CD4-positive, CD25-positive, alpha-beta regulatory T cell (primary cell): ENCODE measurements at regions not wholly inside any gene's neighbourhood (a gene's known extent, or its start where the extent isn't known, plus 50 kb on each side); places are given as distances from the start of the nearest gene placed in this dataset.
A peak's percentile ranks its signal among the peaks of the same experiment; 100 is the strongest.
"Not testable (repeated sequence)": the region's sequence is repeated elsewhere in the genome, so short reads cannot be mapped to it uniquely, and the experiment has no call there.

ENCODE experiments used
- ATAC-seq, 2 donors: fragments of 150-1000 bp; cut with Tn5 transposase; one replicate each; pipeline ENCODE4 v1.10.0; 2021; ENCODE audit warnings: low read depth in 2 of 2, moderate number of reproducible peaks in 2 of 2, moderate library complexity in 1 of 2
- DNase-seq, 3 donors: peaks; one replicate each; pipeline versions ENCODE4 v3.0.0 to v3.0.0-alpha.2; 2012 to 2022; ENCODE audit warnings: mixed read lengths in 1 of 3
- H3K27ac ChIP-seq: one replicate; pipeline ENCODE4 v1.7.0; 2013; ENCODE audit warnings: mild to moderate bottlenecking, low read length; ENCODE audit not compliant: insufficient read depth, poor library complexity, severe bottlenecking
- H3K27me3 ChIP-seq: one replicate; pipeline ENCODE4 v1.7.0; 2013; ENCODE audit warnings: low read length; ENCODE audit not compliant: control insufficient read depth, insufficient read depth
- H3K36me3 ChIP-seq: one replicate; pipeline ENCODE4 v1.7.0; 2013; ENCODE audit warnings: mild to moderate bottlenecking, low read length, moderate library complexity; ENCODE audit not compliant: control insufficient read depth, insufficient read depth
- H3K4me1 ChIP-seq: 2 replicates; pipeline ENCODE4 v1.7.0; 2013; ENCODE audit warnings: mild to moderate bottlenecking, low read length; ENCODE audit not compliant: insufficient read depth, control insufficient read depth, poor library complexity, severe bottlenecking
- H3K4me3 ChIP-seq: one replicate; pipeline ENCODE4 v1.7.0; 2013; ENCODE audit warnings: low read depth, mild to moderate bottlenecking, low read length, moderate library complexity
- H3K9me3 ChIP-seq, 2 experiments: 1 replicate in 1 of 2; 2 replicates in 1 of 2; pipeline ENCODE4 v1.7.0; 2013; ENCODE audit warnings: low read length in 2 of 2, mild to moderate bottlenecking in 1 of 2, moderate library complexity in 1 of 2; ENCODE audit not compliant: control insufficient read depth in 2 of 2
- H3K27ac Mint-ChIP-seq, 3 donors: one replicate each; pipeline ENCODE4 v1.8.0; 2020 to 2022; ENCODE audit warnings: mild to moderate bottlenecking in 3 of 3, mixed read lengths in 3 of 3, moderate library complexity in 2 of 3
- H3K27me3 Mint-ChIP-seq: one replicate; pipeline ENCODE4 v1.8.0; 2022; ENCODE audit warnings: mild to moderate bottlenecking, mixed read lengths
- H3K36me3 Mint-ChIP-seq: one replicate; pipeline ENCODE4 v1.8.0; 2020; ENCODE audit warnings: mixed read lengths
- H3K4me1 Mint-ChIP-seq, 4 donors: one replicate each; pipeline ENCODE4 v1.8.0; 2020 to 2022; ENCODE audit warnings: mixed read lengths in 4 of 4, mild to moderate bottlenecking in 1 of 4
- H3K4me3 Mint-ChIP-seq, 4 donors: one replicate each; pipeline ENCODE4 v1.8.0; 2020 to 2022; ENCODE audit warnings: mild to moderate bottlenecking in 4 of 4, mixed read lengths in 4 of 4, moderate library complexity in 3 of 4
- H3K9me3 Mint-ChIP-seq, 7 donors: one replicate each; pipeline ENCODE4 v1.8.0; 2020 to 2022; ENCODE audit warnings: mixed read lengths in 7 of 7, mild to moderate bottlenecking in 3 of 7, moderate library complexity in 2 of 7

DNA sequence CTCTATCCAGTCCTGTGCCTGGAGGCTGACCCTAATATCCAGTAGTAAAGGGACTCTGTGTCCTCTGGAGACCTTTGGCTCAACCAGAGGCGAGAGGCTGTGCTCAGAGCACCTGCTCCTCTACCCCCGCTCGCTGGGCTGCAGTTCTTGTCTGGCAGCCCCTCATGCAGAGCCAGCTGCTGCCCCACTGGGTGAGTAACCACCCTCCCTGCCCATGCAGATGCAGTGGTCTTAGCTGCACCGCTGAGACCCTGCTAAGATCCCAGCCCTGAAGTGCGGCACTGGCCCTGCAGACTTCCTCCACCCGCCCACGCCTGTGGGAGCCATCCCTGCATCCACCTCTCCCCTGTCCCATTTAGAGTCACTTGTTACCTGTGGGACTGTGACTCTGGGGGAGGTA, 347.5 kb upstream of the SFSWAP start:
- Mint-ChIP-seq H3K27ac (no peak overlapping the region), H3K4me1 (no peaks in the 10 kb centered on the region), H3K27me3 (no peaks in the 10 kb centered on the region), H3K4me3 (no peak overlapping the region), H3K36me3 (no peaks in the 10 kb centered on the region), H3K9me3 (peaks cover 0 to 2% (median 0%) of the 10 kb centered on the region in 7 donors)
- DNase-seq (no peak), ATAC-seq (no peak)
- Histone ChIP-seq H3K27ac (no peak overlapping the region), H3K4me3 (no peak overlapping the region), H3K4me1 (no peaks in the 10 kb centered on the region), H3K27me3 (no peaks in the 10 kb centered on the region), H3K9me3 (no peaks in the 10 kb centered on the region), H3K36me3 (no peaks in the 10 kb centered on the region)

DNA sequence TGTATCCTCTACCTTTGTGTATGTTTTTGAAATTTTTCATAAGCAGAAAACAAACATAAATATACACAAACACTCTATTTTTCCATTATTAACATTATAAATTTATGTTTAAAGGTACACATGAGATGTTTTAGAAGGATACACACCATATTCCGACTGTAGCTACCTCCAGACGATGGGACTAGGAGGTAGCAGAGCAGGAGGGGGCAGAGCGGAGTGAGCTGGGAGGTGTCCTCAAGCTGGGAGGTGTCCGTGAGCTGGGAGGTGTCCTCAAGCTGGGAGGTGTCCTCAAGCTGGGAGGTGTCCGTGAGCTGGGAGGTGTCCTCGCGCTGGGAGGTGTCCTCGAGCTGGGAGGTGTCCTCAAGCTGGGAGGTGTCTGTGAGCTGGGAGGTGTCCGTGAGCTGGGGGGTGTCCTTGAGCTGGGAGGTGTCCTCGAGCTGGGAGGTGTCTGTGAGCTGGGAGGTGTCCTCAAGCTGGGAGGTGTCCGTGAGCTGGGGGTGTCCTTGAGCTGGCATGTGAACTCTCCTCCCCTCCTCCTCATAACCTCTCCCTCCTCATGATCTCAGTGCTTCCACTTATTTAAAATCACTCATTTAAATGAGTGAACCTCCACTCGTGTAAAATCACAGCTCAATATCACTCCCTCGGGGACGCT, 346.9 kb upstream of the SFSWAP start:
- Mint-ChIP-seq H3K9me3 (peaks cover 0 to 2% (median 0%) of the 10 kb centered on the region in 7 donors), H3K4me3 (peak overlapping the region in 1 of 4 donors; percentile 23)
- ATAC-seq = no peak

DNA sequence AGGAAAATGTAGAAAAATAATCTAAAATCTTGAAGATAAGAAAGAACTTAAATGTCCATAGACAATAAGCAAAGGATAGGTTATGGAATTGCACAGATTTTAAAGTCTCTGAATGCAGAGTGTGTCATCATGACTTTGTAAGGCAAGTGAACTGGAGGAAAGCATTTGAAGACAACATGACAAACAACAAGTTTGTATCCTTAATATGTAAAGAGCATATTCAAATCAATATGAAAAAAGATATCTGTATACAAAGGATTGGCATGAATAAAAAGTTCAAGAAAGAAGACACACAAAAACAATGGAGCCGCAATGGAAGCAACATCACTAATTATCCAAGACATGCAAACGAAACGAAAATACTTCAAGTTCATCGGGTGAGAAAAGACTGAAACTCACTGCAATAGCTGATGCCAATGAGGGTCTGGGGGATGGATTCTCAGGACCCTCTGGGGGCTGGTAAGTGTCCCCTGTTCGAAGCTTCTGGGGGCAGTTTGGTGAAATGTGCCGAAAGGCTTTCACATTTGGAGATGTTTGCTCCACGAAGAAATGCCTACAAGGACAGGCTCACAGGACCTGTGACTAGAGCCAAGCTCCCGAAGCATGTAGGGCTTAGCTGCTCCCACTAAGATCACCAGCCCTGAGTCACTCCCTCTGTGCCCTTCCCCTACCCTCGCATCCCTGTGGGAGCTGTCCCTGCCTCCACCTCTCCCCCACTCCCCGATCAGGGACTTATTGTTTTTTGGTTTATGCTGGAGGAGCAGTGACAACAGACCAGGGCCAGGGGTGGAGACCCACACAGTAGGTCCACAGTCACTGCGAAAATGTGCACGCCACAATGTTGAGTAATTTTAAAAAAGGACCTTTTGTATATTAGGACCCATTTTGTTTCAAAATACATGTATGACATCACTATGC, 345.7 kb upstream of the SFSWAP start:
- peaks cover 0 to 2% (median 0%) of the 10 kb centered on the region in 7 donors for H3K9me3 Mint-ChIP-seq
- DNase-seq (no peak), ATAC-seq (no peak)
- Histone ChIP-seq H3K4me3 (no peak overlapping the region), H3K9me3 (no peaks in the 10 kb centered on the region), H3K36me3 (no peaks in the 10 kb centered on the region), H3K27me3 (no peaks in the 10 kb centered on the region), H3K4me1 (no peaks in the 10 kb centered on the region), H3K27ac (no peak overlapping the region)
- H3K27ac Mint-ChIP-seq = no peak overlapping the region
- H3K4me1 Mint-ChIP-seq = no peaks in the 10 kb centered on the region
- no peaks in the 10 kb centered on the region for H3K27me3 Mint-ChIP-seq
- no peaks in the 10 kb centered on the region for H3K36me3 Mint-ChIP-seq
- H3K4me3 Mint-ChIP-seq = no peak overlapping the region

More for the DNA sequence above, 346.9 kb upstream of the SFSWAP start:
- no peaks in the 10 kb centered on the region for H3K4me1 ChIP-seq
- H3K4me3 ChIP-seq = no peak overlapping the region
- Mint-ChIP-seq H3K27ac (no peak overlapping the region), H3K36me3 (no peaks in the 10 kb centered on the region), H3K27me3 (no peaks in the 10 kb centered on the region), H3K4me1 (no peaks in the 10 kb centered on the region)
- H3K9me3 ChIP-seq = no peaks in the 10 kb centered on the region
- no peak for DNase-seq
- H3K36me3 ChIP-seq = no peaks in the 10 kb centered on the region
- H3K27me3 ChIP-seq = no peaks in the 10 kb centered on the region
- no peak overlapping the region for H3K27ac ChIP-seq

DNA sequence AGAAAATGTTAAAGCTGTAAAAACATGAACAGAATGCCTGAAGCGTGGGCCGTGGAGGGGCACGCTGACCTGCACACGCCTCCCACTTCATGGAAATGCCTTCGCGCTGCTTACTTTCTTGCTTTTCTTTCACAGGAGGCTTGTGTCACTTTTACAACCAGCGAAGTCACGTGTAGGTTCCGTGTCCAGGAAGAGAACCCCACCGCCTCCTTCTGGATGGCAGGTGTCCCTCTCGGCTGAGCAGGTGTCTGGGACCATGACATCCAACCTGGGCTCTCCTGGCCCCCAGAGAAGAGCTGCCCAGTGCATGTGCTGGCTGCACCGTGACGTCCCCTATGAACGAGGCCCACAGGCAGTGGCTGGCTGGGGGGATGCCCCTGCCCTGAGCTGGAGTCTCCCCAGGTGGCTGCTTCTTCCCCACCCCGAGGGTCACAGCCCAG, 345.0 kb upstream of the SFSWAP start:
- no peaks in the 10 kb centered on the region for H3K4me1 Mint-ChIP-seq
- Histone ChIP-seq H3K36me3 (no peaks in the 10 kb centered on the region), H3K4me1 (no peaks in the 10 kb centered on the region), H3K27me3 (no peaks in the 10 kb centered on the region), H3K27ac (no peak overlapping the region), H3K4me3 (no peak overlapping the region), H3K9me3 (no peaks in the 10 kb centered on the region)
- ATAC-seq = no peak
- H3K9me3 Mint-ChIP-seq = peaks cover 0 to 2% (median 0%) of the 10 kb centered on the region in 7 donors
- H3K27me3 Mint-ChIP-seq = no peaks in the 10 kb centered on the region
- peak overlapping the region in 1 of 4 donors; percentile 87 for H3K4me3 Mint-ChIP-seq
- DNase-seq = no peak
- no peaks in the 10 kb centered on the region for H3K36me3 Mint-ChIP-seq
- no peak overlapping the region for H3K27ac Mint-ChIP-seq

DNA sequence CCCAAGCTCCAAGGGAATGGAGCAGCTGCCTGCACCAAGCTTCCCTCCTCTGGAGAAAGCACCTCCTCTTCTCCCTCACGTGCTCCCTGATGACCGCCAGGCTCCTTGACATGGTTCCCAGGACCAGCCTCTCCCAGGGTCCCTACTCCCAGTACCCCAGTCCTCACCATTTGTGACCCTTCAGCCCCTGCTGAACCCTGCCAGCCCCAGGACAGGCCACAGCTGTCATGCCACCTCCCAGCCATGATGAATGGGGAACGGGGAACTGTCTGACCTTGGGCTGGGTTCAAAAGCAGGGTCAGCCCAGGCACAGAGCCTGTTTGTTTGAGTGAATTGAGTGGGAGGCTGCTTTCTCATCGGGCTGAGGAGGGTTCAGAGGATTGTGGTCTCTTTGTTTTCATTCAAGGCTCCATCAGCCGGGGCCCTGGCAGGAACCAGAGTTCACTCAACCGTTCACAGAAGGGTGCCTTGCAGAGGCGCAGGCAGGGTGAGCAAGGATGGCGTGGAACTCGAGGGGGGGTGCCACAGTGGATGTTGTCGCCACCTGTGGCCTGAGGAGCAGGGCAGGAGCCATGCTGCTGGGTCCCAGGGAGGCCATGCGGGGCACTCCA, 344.5 kb upstream of the SFSWAP start:
- H3K4me3 Mint-ChIP-seq = peak overlapping the region in 1 of 4 donors; percentile 87
- H3K27ac Mint-ChIP-seq = no peak overlapping the region
- no peaks in the 10 kb centered on the region for H3K27me3 Mint-ChIP-seq
- no peak overlapping the region for H3K27ac ChIP-seq
- H3K36me3 ChIP-seq = no peaks in the 10 kb centered on the region
- ATAC-seq (no peak), DNase-seq (no peak)
- H3K9me3 Mint-ChIP-seq = peaks cover 0 to 2% (median 0%) of the 10 kb centered on the region in 7 donors
- no peaks in the 10 kb centered on the region for H3K4me1 ChIP-seq
- H3K4me3 ChIP-seq = no peak overlapping the region
- no peaks in the 10 kb centered on the region for H3K36me3 Mint-ChIP-seq
- no peaks in the 10 kb centered on the region for H3K4me1 Mint-ChIP-seq
- no peaks in the 10 kb centered on the region for H3K9me3 ChIP-seq
- no peaks in the 10 kb centered on the region for H3K27me3 ChIP-seq

DNA sequence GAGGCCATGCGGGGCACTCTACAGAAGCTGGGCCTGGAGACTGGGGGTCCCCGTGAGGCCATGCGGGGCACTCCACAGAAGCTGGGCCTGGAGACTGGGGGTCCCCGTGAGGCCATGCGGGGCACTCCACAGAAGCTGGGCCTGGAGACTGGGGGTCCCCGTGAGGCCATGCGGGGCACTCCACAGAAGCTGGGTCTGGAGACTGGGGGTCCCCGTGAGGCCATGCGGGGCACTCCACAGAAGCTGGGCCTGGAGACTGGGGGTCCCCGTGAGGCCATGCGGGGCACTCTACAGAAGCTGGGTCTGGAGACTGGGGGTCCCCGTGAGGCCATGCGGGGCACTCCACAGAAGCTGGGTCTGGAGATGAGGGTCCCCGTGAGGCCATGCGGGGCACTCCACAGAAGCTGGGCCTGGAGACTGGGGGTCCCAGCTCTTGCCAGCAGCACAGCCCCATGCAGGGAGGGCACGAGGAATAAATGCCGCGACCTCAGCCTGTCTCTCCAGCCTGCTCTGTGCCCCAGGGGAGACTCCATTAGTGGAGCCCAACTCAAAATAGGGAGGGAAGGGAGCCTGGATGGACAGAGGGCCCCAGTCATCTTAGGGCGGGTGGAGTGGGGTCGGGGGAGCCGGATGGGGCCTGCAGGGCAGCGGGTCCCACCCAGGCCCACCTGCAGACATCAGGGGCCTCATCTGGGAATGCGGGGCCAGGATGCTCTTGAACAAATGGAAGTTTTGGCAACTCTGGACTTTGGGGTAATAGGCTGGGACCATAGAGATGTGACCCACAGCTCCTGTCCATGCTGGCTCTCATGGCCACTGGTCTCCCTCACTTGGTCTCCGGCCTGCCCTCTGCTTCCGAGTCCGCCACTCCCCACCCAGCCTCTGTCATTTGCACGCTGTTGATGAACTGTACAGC, 343.6 kb upstream of the SFSWAP start:
- H3K27ac Mint-ChIP-seq, H3K27me3 Mint-ChIP-seq, H3K4me3 Mint-ChIP-seq, H3K9me3 ChIP-seq, H3K4me3 ChIP-seq, DNase-seq, H3K4me1 Mint-ChIP-seq, H3K27me3 ChIP-seq, H3K27ac ChIP-seq, H3K36me3 Mint-ChIP-seq, H3K4me1 ChIP-seq, H3K9me3 Mint-ChIP-seq, H3K36me3 ChIP-seq, ATAC-seq: not testable (repeated sequence)

DNA sequence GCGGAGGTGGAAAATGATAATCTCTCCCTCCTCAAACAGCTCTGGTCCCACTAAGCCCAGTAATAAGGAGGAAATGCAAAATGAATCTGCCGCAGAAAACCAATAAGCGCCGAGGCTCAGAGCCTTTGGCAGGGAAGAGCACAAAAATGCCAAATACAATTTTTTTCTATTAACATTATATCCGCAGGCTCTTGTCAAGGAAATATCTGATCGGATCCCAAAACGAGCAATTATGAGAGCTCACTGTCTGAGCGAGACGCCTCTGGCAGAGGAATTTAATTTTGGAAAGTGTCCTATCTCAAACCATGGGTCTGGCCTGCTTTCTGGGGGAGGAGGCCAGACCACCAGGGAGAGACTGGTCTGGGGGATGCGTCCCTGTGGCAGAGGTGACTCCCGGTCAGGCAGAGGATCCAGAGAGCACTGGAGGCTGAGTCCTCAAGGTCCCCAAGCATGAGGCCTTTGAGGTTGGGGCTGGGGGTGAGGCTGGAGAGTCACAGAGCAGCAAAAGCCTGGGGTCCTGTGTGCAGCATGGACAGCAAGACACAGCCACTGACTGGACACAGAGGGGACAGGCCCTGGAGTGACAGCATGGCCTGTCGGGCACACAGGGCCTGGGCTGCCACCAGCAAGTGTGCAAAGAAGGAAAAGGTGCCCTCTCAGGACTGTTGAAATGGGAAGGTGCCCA, 342.8 kb upstream of the SFSWAP start:
- no peaks in the 10 kb centered on the region for H3K27me3 Mint-ChIP-seq
- H3K4me1 Mint-ChIP-seq = no peaks in the 10 kb centered on the region
- H3K4me3 Mint-ChIP-seq = no peak overlapping the region
- no peaks in the 10 kb centered on the region for H3K36me3 Mint-ChIP-seq
- Histone ChIP-seq H3K36me3 (no peaks in the 10 kb centered on the region), H3K9me3 (no peaks in the 10 kb centered on the region), H3K27me3 (no peaks in the 10 kb centered on the region), H3K27ac (no peak overlapping the region), H3K4me1 (no peaks in the 10 kb centered on the region), H3K4me3 (no peak overlapping the region)
- DNase-seq = no peak
- no peak for ATAC-seq
- H3K9me3 Mint-ChIP-seq = peaks cover 0 to 2% (median 0%) of the 10 kb centered on the region in 7 donors
- no peak overlapping the region for H3K27ac Mint-ChIP-seq
